Stimulated activated CD4-positive, alpha-beta T cell treated with anti-CD3 and anti-CD28 coated beads, Interleukin-12 subunit alpha, Interleukin-12 subunit beta, amount 100 ng/mL, for 24 hours (primary cell): ENCODE measurements at regions not wholly inside any gene's neighbourhood (a gene's known extent, or its start where the extent isn't known, plus 50 kb on each side); places are given as distances from the start of the nearest gene placed in this dataset.
"Not testable (repeated sequence)": the region's sequence is repeated elsewhere in the genome, so short reads cannot be mapped to it uniquely, and the experiment has no call there.

Experiments
- DNase-seq, 2 experiments: peaks; one replicate each; pipeline ENCODE4 v3.0.0-alpha.2; 2020; ENCODE audit warnings: low read depth in 2 of 2

GRCh38 chr1:218930000-218930399 is 243.7 kb upstream of the LYPLAL1 start:
- no peak for DNase-seq

DNA sequence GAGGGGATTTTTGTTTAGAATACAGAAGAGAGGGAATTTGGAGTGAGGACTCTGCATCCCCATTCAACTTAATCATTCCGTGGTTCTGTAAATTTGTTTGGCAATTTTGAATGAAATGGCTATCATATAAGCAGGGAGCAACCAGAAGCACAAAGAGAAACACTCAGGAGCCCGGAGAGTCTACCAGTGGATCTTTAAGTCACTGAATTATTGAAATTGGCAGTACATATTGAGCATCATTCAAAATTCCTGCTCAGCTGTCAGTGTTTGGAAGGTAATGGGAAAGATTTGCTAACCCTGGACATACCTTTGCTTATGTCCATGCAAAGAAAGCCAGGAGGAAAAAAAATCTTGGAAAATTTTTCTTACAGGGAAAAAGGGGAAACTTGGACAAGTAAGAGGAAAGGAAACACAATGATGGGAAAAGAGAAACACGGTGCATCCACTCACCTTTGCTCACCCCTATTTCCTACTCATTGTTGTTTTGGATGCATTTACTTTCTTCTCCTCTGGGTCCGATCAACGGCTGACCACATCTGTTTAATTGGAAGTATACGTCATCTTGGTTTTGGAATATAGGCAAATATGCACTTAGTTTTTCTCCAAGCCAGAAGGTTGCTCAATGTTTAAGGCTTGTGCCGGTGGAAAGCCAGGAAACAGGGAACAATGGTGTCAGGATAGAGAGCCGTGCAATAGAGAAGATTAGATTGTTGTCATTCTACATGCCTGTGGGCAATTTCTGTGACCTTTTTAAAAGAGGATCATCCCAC is 243.0 kb upstream of the LYPLAL1 start:
- no peak for DNase-seq

GRCh38 chr1:218931324-218931723 is 242.4 kb upstream of the LYPLAL1 start:
- no peak for DNase-seq

GRCh38 chr1:218933513-218933912 is 240.2 kb upstream of the LYPLAL1 start:
- no peak for DNase-seq

DNA sequence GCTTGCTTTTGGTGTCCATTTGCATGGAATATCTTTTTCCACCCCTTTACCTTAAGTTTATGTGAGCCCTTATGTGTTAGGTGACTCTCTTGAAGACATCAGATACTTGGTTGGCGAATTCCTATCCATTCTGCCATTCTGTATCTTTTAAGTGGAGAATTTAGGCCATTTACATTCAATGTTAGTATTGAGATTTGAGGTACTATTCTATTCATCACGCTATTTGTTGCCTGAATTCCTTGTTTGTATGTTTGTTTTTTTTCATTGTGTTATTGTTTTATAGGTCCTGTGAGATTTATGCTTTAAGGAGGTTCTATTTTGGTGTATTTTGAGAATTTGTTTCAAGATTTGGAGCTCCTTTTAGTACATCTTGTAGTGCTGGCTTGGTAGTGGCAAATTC is 238.3 kb upstream of the LYPLAL1 start:
- not testable (repeated sequence) for DNase-seq

DNA sequence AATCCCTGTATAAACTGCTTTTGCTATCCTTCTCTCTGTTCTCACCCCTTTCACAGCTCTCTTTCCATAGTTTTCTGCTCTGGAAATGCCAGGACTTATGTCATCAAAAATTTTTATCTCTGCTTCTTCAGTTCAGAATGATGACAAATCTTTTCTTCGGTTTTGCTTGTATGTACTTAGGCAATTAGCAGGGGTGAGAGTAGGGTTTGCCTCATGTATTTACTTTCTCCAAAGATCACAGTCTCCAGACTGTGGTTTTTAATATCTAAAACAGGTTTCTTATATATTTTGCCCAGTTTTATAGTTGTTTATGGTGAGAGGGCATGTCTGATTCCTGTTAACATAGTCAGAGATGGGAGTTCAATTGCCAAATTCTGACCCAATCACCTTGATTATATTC is 235.4 kb upstream of the LYPLAL1 start:
- DNase-seq = no peak

- DNase-seq = no peak
Measured at GRCh38 chr1:218939095-218939494, 234.6 kb upstream of the LYPLAL1 start.

DNA sequence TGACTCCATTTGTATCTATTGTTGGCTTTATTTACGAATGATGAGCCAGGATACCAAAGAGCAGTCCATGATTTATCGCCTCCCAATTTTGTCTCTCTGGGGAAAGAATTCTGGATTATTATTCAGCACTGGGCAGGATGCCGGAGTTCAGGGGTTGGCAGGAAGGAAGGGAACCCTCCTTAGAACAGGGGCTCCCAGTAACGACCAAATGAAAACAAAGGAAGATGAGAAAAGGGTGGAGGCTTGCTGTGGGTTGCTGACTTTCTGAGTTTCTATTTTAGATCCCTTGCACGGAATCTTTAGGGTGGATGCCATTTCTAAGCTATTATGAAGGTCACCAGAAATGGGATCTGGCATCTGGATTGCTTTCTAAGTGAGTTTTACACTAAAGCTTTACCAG is 231.2 kb upstream of the LYPLAL1 start:
- no peak for DNase-seq

- DNase-seq = no peak
Measured at GRCh38 chr1:218943371-218943770, 230.3 kb upstream of the LYPLAL1 start.

DNA sequence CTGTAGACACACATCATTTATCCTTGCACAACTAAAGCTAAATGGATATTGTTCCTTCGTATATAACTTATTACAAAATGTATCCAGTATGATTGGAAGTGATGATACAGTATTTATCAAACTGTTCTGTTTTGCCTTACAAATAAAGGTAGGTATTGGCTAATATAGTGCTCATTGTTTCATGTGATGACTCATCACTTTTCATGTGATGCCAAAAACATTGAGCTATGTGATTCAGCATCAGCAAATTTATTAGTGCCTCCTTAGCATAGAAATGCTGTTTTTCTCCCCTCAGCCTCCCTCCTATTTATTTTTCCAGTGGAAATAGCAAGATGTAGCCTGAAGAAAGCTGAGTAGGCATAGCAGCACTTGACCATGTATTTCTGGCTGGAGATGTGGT is 228.6 kb upstream of the LYPLAL1 start:
- no peak for DNase-seq

- DNase-seq = no peak
Measured at GRCh38 chr1:218946147-218946546, 227.5 kb upstream of the LYPLAL1 start.

DNA sequence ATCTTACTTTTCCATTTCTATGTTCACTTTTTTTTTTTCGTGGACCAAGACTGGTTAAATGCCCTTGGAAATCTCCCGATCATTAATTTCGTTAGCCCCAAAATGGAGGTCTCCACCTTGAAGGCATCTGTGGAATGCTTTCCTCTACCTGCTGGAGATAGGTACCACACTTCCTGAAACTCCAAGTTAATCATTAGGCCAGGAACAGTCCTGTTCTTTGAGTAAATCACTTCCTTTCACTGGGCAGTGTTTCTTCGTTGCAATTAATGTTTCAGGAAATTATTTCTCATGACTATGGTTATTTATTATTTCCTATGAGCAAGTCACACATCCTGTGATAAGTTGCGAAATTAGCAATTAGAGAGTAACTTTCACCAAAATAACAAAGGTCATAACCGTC is 225.2 kb upstream of the LYPLAL1 start:
- DNase-seq = no peak

- DNase-seq = no peak
Measured at GRCh38 chr1:218953386-218953785, 220.3 kb upstream of the LYPLAL1 start.

DNA sequence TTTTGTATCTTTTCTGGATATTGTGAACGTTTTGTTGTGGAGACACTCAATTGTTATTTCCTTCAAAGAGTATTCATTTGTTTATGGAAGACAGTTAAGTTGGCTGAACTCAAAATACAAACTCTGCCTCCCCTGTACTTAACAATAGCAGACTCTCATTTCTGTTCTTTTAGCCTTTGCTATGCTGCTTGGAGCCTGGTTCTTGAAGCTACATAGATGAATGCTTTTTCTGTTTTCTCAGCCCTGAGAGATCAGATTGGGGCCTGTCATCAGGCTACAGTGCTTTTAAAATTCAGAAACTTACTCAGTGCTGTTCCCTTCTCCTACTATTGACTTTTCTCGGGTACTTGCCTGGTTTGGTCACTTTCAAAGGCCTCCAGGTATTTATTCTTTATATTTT is 215.7 kb upstream of the LYPLAL1 start:
- DNase-seq = no peak

- DNase-seq = no peak
Measured at GRCh38 chr1:218959784-218960183, 213.9 kb upstream of the LYPLAL1 start.

- DNase-seq = no peak
Measured at GRCh38 chr1:218964471-218965185, 209.1 kb upstream of the LYPLAL1 start.

DNA sequence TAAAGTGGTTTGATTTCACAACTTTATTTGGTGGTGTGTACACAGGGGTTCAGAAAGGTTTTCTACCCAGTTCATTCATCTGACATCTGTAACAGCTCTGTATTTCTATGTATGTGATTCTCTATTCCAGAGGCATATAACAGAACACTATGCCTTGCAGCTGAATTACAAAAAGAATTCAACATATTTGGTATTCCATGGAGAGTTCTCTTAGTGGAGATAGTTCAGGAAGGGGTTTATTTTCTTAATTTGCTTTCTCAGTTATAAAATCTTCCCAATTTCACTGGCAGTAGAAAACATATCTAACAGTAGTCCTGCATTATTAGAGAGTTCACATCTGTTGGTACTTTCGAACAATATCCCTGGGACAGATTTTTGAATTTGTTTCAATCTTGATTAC is 207.9 kb upstream of the LYPLAL1 start:
- DNase-seq = no peak

DNA sequence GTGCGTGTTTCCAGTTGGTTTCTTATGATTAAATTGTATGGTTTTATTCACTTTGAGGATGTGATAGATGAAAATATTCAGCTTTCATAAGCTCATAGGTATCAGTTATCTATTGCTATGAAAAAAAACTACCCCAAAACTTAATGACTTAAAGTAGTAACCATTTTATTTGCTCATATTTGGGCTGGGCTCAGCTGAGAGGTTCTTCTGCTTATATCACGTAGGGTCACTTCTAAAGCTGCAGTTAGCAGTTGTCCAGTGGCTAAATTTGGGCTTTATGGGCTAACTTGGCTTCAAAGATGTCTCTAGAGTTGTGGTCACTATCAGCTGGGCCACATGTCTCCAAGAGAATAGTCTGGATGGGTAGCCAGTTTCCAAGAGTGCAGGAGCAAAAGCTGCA is 206.4 kb upstream of the LYPLAL1 start:
- DNase-seq = no peak

- DNase-seq = no peak
Measured at GRCh38 chr1:218967836-218968235, 205.8 kb upstream of the LYPLAL1 start.

DNA sequence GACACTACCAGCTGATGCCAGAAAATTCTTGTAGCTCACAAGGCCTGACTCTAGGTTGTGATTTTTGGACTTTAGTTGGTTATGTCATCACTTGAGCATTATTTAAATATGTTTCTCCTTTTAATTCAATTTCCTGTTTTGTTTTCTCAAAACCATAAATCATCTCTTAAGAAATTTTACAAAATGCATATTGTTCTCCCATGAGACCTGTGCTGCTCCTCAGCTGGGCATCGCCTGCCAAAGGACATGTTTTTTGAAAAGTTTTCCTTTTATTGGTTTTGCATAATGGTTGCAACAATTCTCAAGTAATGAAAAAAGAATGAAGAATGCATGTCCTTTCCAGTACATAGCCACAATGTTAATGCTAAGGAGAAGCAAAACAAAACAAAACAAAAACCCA is 204.7 kb upstream of the LYPLAL1 start:
- DNase-seq = no peak

GRCh38 chr1:218970397-218970990 is 203.2 kb upstream of the LYPLAL1 start:
- no peak for DNase-seq

GRCh38 chr1:218971156-218971555 is 202.5 kb upstream of the LYPLAL1 start:
- DNase-seq = no peak

GRCh38 chr1:218980881-218981280 is 192.8 kb upstream of the LYPLAL1 start:
- no peak for DNase-seq
